ENCODE measurements at regions not wholly inside any gene's neighbourhood (a gene's known extent, or its start where the extent isn't known, plus 50 kb on each side); places are given as distances from the start of the nearest gene placed in this dataset.
"Not testable (repeated sequence)": the region's sequence is repeated elsewhere in the genome, so short reads cannot be mapped to it uniquely, and the experiment has no call there.

DNA sequence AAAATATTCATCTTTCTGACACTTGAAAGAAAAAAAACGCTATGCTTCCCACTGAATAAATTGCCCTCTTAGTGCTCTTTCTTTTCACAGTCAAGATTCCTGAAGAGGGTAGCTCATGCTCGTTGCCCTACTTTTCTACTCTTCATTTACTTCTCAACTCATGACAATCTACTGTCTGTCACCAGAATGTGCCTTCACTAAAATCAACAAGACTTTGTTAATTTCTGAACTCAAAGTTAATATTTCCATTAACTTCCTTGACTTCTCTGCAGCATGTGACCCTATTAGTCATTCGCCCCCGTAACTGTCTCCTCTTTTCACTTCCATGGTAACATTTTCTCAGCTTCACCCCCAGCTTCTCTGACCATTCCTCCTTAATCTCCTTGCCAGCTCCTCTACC, 98.9 kb upstream of the MAPRE2 start:
- ATAC-seq (replicated peaks), result no peak
- Mint-ChIP-seq H3K27me3 (peaks cover 21 to 36% of the 10 kb centered on the region in 2 donors), H3K36me3 (no peaks in the 10 kb centered on the region), H3K4me1 (no peaks in the 10 kb centered on the region), H3K4me3 (no peak overlapping the region), H3K27ac (no peak overlapping the region), H3K9me3 (no peaks in the 10 kb centered on the region)
- no peak for DNase-seq

DNA sequence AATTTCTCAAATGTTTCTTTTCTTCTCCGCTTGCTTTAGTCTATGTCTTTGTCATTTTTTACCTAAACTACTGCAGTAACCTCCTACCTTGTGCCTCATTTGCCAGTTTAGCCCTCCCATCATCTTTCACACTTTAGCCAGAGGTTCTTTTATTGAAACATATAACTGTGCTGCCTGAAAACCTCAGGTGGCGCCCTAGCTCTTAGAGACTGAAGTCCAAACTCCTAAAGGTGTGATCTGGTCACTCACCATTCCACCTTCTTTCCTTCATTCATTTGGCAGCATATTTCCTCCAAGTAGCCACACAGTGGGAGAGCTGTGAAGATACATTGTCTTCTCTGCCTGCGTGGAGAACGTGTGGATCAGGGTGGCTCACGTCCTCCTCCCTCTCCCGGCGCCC, 98.2 kb upstream of the MAPRE2 start:
- DNase-seq, result no peak
- Mint-ChIP-seq H3K4me3 (no peak overlapping the region), H3K9me3 (no peaks in the 10 kb centered on the region), H3K36me3 (no peaks in the 10 kb centered on the region), H3K4me1 (no peaks in the 10 kb centered on the region), H3K27me3 (peaks cover 17 to 29% of the 10 kb centered on the region in 2 donors), H3K27ac (no peak overlapping the region)
- ATAC-seq (replicated peaks), result no peak

DNA sequence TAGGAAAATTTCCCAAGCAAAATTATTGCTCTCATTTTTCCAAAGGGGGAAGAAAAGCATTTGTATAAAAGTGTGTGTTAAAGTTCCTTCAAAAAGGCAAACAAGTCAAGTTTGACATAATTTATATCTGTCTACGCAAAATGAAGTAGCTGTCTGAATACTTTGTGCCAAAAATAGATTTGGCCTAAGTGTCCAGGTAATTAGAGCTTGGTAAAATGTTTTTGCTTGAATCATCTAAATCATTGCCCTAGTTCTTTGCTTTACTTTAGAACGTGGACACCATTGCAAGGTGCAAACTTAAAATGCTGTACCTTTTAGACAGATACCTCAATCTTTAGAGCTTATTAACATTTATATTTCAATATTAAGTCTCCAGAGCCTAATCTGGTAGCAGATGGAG, 97.6 kb upstream of the MAPRE2 start:
- H3K4me3 Mint-ChIP-seq, result no peak overlapping the region
- DNase-seq (no peak), ATAC-seq (replicated peaks) (no peak)
- no peaks in the 10 kb centered on the region for H3K9me3 Mint-ChIP-seq
- no peaks in the 10 kb centered on the region for H3K4me1 Mint-ChIP-seq
- peaks cover 17 to 26% of the 10 kb centered on the region in 2 donors for H3K27me3 Mint-ChIP-seq
- H3K36me3 Mint-ChIP-seq, result no peaks in the 10 kb centered on the region
- no peak overlapping the region for H3K27ac Mint-ChIP-seq

DNA sequence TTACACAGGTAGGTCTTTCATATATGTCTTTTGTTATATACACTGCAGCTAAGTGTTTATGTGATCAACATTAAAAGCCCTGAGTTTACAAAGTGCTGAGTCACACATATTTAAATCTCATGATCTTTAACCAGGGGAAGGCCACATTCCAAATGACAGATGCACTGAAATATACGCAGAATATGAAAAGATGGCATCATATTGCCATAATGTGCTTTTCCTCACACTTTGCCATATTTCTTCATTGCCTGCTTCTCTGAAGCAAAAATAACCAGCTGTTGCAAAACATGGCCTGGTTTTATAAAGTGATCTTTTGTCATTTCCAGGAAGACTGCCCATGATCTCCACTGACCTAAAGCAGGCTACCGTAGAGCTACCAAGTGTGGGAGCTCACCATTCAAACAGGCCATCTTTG, 93.5 kb upstream of the MAPRE2 start:
- H3K4me3 Mint-ChIP-seq, result no peak overlapping the region
- H3K27ac Mint-ChIP-seq, result no peak overlapping the region
- no peak for ATAC-seq (replicated peaks)
- H3K36me3 Mint-ChIP-seq, result no peaks in the 10 kb centered on the region
- no peak for DNase-seq
- H3K27me3 Mint-ChIP-seq, result peaks cover 4 to 13% of the 10 kb centered on the region in 2 donors
- H3K9me3 Mint-ChIP-seq, result no peaks in the 10 kb centered on the region
- H3K4me1 Mint-ChIP-seq, result no peaks in the 10 kb centered on the region

DNA sequence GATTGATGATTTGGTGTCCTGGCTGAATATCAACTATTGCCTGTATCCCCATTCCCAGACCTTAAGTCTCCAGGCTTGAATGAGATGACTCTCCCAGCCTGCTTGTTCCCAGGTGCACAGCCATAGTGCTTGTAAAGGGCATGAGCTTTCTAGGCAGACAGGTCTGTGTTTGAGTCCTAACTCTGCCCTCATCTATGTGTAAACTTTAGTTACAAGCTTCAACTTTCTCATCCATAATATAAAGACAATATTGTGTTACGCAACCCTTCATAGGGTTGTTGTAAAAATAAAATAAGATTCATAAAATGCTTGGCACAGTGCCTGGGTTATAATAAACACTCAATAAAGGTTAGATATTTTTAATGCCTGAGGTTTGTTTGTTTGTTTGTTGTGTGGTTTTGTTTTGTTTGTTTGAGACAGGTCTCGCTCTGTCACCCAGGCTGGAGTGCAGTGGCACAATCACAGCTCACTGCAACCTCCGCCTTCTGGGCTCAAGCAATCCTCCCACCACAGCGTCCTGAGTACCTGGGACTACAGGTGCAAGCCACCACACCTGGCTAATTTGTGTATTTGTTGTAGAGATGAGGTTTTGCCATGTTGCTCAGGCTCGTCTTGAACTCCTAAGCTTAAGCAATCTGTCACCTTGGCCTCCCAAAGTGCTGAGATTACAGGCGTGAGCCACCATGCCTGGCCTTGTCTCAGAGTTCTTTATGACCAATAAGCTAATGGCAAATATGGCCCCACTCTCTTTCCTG, 89.4 kb upstream of the MAPRE2 start:
- no peak overlapping the region for H3K4me3 Mint-ChIP-seq
- no peak overlapping the region for H3K27ac Mint-ChIP-seq
- peaks cover 3 to 4% of the 10 kb centered on the region in 2 donors for H3K9me3 Mint-ChIP-seq
- DNase-seq (no peak), ATAC-seq (replicated peaks) (no peak)
- H3K27me3 Mint-ChIP-seq, result peaks cover 19 to 21% of the 10 kb centered on the region in 2 donors
- no peaks in the 10 kb centered on the region for H3K4me1 Mint-ChIP-seq
- no peaks in the 10 kb centered on the region for H3K36me3 Mint-ChIP-seq

DNA sequence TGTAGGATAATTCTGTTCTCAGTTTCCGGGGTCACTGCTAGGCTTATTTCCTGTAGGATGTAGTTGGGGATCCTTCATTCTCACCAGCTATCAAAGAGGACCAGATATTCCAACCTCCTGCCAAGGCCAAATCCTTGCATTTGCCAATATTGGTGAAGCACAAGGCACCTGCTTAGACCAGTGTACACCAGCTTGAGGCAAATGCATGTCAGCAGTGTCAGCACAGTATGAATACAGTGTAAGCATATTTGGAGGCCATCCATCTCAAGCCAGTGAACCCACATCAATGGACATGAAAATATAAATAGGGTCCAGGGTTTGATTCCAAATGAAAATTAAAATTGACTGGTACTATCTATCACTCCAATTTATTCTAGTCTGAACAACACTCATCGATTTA, 88.0 kb upstream of the MAPRE2 start:
- Mint-ChIP-seq H3K36me3 (no peaks in the 10 kb centered on the region), H3K27me3 (peaks cover 30 to 32% of the 10 kb centered on the region in 2 donors), H3K4me1 (no peaks in the 10 kb centered on the region), H3K27ac (no peak overlapping the region), H3K9me3 (peaks cover 3 to 4% of the 10 kb centered on the region in 2 donors), H3K4me3 (no peak overlapping the region)
- no peak for DNase-seq
- ATAC-seq (replicated peaks), result no peak

DNA sequence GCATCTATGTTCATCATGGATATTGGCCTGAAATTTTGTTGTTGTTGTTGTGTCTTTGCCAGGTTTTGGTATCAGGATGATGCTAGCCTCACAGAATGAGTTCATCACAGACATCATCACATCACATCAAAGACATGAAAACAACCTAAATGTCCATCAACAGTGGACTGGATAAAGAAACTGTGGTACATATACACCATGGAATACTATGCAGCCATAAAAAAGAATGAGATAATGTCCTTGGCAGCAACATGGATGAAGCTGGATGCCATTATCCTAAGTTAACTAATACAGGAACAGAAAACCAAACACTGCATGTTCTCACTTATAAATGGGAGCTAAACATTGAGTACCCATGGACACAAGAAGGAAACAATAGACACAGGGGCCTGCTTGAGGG, 85.7 kb upstream of the MAPRE2 start:
- not testable (repeated sequence) for H3K4me3 Mint-ChIP-seq; H3K9me3 Mint-ChIP-seq; H3K36me3 Mint-ChIP-seq; H3K4me1 Mint-ChIP-seq; ATAC-seq (replicated peaks); DNase-seq; H3K27ac Mint-ChIP-seq
- peaks cover 37 to 39% of the 10 kb centered on the region in 2 donors for H3K27me3 Mint-ChIP-seq

DNA sequence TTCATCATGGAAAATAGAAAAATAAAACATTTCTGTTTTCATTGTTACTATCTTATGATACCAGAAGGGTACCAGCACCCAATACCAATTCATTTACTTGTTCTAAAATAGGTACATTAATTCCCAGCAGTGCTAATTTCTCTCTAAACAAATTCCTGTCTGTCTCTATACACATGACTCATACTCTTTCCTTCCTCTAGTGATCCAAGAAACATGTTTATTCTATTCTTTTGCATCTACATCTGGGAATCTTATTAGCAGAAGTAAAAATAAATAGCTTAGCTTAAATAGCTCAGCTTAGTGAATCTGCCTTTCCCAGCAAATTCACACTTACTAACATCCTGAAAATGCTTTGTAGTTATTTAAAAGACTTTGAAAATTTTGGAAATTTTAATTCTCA, 84.5 kb upstream of the MAPRE2 start:
- H3K36me3 Mint-ChIP-seq, result no peaks in the 10 kb centered on the region
- no peak for DNase-seq
- no peak overlapping the region for H3K27ac Mint-ChIP-seq
- H3K9me3 Mint-ChIP-seq, result peaks cover 3 to 4% of the 10 kb centered on the region in 2 donors
- H3K4me1 Mint-ChIP-seq, result no peaks in the 10 kb centered on the region
- no peak for ATAC-seq (replicated peaks)
- H3K27me3 Mint-ChIP-seq, result peaks cover 34 to 44% of the 10 kb centered on the region in 2 donors
- H3K4me3 Mint-ChIP-seq, result no peak overlapping the region

DNA sequence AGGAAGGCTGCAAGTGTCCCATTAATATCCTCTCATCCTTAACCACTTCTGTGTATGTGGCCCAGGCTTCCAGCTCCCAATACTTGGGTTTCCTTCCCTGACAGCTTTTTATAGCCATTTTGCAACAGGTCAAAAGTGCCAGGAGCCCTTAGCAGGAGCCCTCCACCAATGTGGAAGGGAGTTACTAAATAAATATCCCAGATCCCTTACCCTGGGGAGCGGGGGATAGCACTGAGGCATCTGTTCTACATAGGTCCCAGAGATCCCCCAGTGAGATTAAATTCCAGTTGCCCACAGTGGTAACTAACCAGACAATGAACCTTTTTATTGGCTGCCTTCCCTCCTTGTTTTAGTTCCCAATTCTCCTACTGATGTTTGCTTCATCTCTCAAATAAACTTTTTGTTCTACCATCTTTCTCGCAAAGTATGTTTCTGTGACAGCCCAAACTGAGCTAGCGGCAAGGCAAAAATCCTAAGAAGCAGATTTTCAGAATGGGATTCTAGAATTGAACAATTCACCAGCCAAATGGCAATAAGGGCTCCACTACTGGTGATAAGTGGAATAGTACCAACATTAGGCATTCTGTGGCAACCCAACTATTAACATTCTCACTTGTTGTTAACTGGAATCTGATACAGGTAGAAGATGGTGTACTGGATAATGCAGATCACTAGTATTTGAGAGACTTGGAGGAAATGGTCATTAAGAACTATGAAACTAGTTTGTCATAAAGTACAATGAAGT, 83.9 kb upstream of the MAPRE2 start:
- ATAC-seq (replicated peaks), result no peak
- DNase-seq, result no peak
- H3K9me3 Mint-ChIP-seq, result peaks cover 3 to 4% of the 10 kb centered on the region in 2 donors
- no peak overlapping the region for H3K4me3 Mint-ChIP-seq
- peaks cover 34 to 44% of the 10 kb centered on the region in 2 donors for H3K27me3 Mint-ChIP-seq
- no peaks in the 10 kb centered on the region for H3K4me1 Mint-ChIP-seq
- H3K27ac Mint-ChIP-seq, result no peak overlapping the region
- H3K36me3 Mint-ChIP-seq, result no peaks in the 10 kb centered on the region

DNA sequence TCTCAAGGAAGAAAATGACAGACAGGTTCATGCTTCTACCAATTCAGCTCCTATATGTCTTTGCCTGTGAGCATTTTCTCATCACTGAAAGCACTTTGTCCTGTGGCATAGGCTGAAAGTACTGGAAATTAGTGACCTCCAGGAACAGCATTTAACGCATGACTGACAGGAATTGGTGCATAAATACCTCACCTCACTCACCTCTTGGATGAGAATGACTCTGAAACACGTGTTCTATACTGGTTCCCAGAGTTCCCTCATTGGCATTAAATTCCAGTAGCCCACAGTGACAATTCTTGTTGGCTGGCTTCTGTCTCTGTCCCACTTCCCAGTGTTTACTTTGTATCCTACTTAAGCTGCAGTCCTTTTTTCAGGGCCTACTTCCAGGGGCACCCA, 83.4 kb upstream of the MAPRE2 start:
- peaks cover 31 to 44% of the 10 kb centered on the region in 2 donors for H3K27me3 Mint-ChIP-seq
- no peaks in the 10 kb centered on the region for H3K36me3 Mint-ChIP-seq
- peaks cover 3 to 4% of the 10 kb centered on the region in 2 donors for H3K9me3 Mint-ChIP-seq
- H3K27ac Mint-ChIP-seq, result no peak overlapping the region
- no peak for DNase-seq
- H3K4me3 Mint-ChIP-seq, result no peak overlapping the region
- ATAC-seq (replicated peaks), result no peak
- no peaks in the 10 kb centered on the region for H3K4me1 Mint-ChIP-seq

DNA sequence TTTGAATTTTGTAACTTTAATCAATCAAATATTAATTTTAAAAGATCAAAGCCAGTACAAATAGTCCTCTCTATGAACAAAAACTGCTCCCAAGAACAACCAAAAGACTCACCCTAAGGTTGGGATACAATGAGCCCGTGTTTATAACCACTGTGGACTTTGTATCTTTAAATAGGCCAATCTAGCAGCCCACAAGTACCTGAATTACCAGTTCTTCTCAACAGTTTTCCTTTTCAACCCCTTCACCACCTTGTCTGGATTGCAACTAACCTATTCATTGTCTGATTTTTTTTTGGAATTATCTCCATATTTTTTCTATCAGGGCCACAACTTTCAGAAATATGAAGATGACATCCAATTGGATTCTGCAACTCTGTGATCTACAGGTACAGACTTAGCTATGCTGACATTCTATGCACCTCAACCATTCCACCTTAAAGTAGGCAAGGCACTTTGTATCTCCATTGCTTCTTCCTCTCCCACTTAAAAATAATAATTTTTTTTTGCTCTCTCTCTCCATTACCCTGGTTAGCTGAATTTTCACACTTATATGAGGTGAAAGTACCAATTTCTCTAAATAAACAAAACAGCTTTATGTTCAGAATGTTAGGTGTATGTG, 81.9 kb upstream of the MAPRE2 start:
- no peak for ATAC-seq (replicated peaks)
- Mint-ChIP-seq H3K4me3 (no peak overlapping the region), H3K27ac (no peak overlapping the region), H3K27me3 (peaks cover 29 to 44% of the 10 kb centered on the region in 2 donors), H3K4me1 (no peaks in the 10 kb centered on the region), H3K36me3 (no peaks in the 10 kb centered on the region), H3K9me3 (peaks cover 3 to 4% of the 10 kb centered on the region in 2 donors)
- DNase-seq, result no peak

DNA sequence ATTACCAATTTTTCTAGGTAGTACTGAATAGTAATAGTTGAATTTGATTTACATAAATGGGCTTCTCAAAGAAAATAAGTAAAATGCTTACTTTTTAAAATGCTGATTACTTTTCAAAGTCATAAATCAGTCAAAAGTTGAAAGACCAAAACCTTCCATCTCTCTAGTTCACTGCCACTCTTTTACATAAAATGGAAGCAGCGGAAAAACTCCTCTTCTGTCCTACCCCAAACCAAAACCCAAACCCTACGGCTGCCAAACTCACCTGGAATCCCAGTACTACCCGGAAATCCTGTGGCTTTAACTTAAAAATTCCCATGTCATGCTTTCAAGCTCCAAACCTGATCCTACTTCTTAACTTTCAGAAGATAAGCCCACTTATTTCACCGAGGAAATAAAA, 81.2 kb upstream of the MAPRE2 start:
- peaks cover 25 to 38% of the 10 kb centered on the region in 2 donors for H3K27me3 Mint-ChIP-seq
- no peak overlapping the region for H3K27ac Mint-ChIP-seq
- no peaks in the 10 kb centered on the region for H3K36me3 Mint-ChIP-seq
- no peak overlapping the region for H3K4me3 Mint-ChIP-seq
- no peaks in the 10 kb centered on the region for H3K4me1 Mint-ChIP-seq
- DNase-seq (no peak), ATAC-seq (replicated peaks) (no peak)
- H3K9me3 Mint-ChIP-seq, result peaks cover 3 to 4% of the 10 kb centered on the region in 2 donors

DNA sequence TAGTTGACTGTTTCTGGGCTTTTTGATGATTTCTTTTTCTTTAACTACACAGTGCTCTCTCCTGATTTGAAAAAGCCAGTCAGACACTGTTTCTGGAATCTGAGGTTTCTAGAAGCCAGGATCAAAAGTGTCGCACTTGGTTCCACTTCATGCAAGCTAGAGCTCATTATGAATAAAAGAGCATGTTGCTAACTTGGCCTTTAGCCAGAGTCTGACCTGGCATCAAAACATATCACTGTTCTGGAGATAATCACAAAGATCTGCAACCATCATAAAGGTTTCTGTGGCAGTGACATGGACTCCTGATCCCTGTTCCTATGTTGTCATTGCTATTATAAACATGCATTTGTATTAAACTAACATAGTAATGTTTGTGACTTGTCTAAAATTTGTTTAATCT, 76.1 kb upstream of the MAPRE2 start:
- Mint-ChIP-seq H3K27me3 (peaks cover 3 to 16% of the 10 kb centered on the region in 2 donors), H3K4me1 (no peaks in the 10 kb centered on the region), H3K27ac (no peak overlapping the region), H3K9me3 (no peaks in the 10 kb centered on the region), H3K4me3 (no peak overlapping the region), H3K36me3 (no peaks in the 10 kb centered on the region)
- no peak for DNase-seq
- no peak for ATAC-seq (replicated peaks)

DNA sequence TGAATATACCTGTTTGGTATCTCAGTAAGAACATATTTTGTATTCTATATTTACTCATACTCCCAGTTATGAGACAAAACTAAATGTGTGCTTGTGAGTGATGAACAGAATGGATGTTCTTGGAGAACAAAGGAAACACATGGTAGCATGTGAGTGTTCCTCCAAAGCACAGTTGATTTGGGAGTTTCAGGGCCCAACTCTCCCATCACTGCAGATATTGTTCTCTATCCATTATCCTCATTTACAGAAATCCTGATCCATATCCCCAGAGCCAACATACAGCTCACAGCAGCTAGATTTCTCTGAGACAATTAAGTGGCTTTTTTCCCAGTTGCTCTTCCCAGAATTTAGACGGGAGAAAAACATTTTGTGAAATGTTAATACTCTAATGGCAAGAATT, 75.6 kb upstream of the MAPRE2 start:
- Mint-ChIP-seq H3K36me3 (no peaks in the 10 kb centered on the region), H3K27me3 (peaks cover 5 to 18% of the 10 kb centered on the region in 2 donors), H3K27ac (no peak overlapping the region), H3K4me1 (no peaks in the 10 kb centered on the region), H3K4me3 (no peak overlapping the region), H3K9me3 (no peaks in the 10 kb centered on the region)
- no peak for DNase-seq
- no peak for ATAC-seq (replicated peaks)

DNA sequence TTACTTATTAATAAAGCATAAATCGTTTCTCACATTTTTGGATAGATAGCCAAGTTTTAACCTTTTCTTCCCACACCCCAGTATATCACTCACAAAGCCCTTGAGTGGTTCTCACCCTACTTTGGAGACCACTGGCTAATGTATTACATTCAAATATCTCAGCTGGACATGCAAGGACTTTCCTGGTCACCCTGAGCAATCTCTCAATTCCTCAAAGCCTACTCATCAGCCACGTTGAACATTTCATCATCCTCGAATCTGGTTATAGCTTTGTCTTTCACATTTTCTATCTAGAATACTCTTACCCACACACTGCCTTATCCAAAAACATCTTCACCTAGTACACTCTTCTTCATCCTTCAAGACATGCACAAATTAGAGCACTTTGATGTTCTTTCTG, 71.1 kb upstream of the MAPRE2 start:
- Mint-ChIP-seq H3K36me3 (no peaks in the 10 kb centered on the region), H3K9me3 (peaks cover 0 to 2% of the 10 kb centered on the region in 2 donors), H3K27me3 (peaks cover 18 to 42% of the 10 kb centered on the region in 2 donors), H3K4me3 (no peak overlapping the region), H3K27ac (no peak overlapping the region), H3K4me1 (no peaks in the 10 kb centered on the region)
- no peak for DNase-seq
- no peak for ATAC-seq (replicated peaks)
